ENCODE measurements at regions not wholly inside any gene's neighbourhood (a gene's known extent, or its start where the extent isn't known, plus 50 kb on each side); places are given as distances from the start of the nearest gene placed in this dataset.
"Not testable (repeated sequence)": the region's sequence is repeated elsewhere in the genome, so short reads cannot be mapped to it uniquely, and the experiment has no call there.

DNA sequence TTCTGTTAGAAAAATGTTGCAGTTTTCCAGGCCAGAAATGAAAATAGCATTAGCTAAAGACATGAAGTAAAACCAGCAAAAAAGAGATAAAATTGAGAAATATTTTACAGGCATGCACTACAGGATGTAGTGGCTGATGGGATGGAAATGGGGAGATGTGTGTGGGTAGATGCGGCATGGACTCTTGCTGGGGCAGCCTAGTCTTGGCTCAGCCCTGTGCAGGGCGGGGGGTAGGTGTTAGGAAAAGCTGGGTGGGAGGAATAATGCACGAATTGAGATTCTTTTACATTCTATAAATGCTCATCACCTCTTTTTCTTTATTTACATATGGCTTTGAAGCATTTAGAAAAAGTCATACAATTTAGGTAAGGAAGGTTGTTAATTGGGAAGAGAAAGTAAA, 334.2 kb downstream of the NUP35 start:
- DNase-seq (ENCODE audit: low spot score): no peak

DNA sequence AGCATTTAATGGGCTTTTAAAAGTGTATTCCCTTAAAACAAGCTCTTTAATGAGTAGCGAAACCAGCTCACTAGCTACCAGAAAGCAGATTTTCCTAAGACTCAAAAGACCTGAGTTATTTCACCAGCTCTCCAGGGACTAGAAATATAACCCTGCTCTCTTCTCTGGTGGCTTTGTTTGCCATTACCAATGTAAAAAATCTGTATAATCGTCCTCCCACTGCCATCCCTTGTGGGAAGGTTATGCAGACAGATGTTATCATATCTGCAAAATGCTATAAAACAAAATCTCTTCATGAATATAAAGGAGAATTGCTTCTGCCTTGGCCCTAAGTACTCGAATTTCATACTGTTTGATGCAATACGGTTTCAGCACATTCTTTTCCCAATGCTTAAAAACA, 335.2 kb downstream of the NUP35 start:
- peak; percentile 19 for DNase-seq (ENCODE audit: low spot score)

DNA sequence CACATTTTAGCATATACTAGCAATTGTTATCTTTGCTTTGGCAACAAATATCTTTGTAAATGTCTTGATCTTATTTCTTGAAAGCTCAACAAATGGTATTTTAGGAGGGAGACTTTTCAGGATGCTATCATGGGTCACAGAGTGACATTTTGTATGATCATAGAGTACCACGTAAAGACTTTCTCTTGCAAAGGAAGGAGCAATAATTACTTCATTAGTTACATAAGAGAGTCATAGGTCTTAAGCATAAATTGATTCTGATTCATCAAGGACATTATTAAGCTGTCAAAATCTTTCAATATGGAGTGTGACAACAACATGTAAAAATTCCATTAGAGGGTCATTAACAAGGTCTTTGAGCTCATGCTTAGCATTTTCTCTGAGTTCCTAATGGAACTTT, 339.6 kb downstream of the NUP35 start:
- no peak for DNase-seq (ENCODE audit: low spot score)

DNA sequence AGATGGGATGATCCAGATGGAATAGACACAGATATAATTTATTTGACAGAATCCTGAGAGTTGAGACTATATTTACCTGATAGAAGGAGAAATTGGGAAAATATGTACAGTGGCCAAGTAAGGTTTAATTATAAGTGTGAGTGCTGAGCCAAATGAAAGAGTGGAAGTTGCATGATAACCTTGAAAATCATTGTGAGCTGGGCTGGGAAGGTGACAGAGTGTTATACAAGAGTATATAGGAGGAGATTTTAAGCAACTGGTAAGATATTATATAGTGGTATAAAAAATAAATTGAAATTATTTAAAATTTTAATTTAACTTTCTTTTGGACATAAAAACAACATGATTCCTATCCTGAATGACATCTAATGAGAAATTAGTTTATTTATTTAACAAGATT, 340.8 kb downstream of the NUP35 start:
- no peak for DNase-seq (ENCODE audit: low spot score)

DNA sequence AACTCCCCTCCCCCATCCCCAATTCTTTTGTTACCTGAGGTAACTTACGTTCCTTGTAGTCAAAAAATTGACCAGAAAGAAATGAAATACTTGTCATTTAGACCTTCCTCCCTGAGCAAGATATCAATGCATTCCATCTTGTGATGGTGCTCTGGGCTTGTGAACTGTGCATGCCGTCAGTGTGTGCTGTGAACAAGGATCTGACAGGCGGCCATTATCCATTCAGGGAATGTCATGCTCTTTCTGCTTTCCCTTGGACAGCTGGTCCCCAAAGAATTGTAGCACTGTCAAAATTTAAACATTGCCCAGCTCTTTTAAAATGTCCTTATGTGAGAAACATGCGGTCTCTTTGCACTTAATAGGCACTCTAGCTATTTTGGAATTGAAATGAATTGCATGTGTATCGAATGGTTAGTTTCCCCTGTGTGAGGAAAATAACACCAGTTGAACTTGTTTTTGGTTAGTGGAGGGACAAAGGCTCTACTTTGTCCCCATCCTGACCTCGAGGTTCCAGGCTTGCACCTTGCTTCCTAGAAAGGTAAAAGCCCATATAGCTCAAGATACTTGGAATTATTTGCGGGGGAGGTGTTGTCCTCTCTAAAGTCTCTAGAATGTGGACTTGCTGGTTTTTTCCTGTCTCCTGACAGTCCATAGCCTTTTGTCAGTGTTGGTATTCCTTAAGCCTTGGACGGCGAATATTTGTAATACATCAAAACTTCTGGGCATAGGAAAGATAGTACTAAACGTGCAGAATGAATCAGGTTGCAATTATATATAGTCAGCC, 350.9 kb downstream of the NUP35 start:
- DNase-seq (ENCODE audit: low spot score): no peak

DNA sequence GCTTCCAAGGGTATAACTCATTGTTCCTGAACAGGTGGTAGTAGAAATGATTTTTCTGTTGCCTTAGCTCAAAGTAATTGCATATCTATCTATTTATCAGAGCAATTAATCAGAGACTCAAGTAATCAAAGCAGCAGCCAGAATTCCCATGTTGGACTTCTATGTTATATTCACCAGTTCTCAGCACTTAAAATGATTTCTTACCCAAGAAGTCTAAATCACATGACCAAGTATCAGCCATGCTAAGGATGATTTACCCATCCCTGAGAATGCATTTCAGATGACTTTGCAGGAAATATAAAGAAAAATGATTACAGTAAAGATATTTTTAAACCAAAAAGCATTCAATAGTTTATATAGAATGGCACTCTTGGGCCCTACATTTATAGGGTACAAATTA, 352.2 kb downstream of the NUP35 start:
- DNase-seq (ENCODE audit: low spot score): no peak

DNA sequence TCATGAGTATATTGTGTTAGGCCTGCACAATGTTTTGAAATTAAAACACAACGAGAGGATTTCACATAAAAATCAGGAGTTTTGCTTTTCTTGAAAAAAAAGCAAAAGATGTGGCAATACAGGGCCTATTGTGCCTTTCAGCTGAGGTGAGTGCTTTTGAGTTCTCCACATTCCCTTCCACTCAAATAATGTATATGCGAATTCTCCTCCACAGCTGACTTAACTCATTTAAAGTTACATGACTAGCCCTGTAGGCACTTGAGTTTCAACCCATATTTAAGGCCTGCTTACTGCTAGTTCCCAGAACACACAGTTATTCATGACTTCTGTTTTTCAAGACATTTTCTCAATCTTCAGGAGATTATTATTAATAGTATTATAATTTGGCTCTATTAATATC, 353.1 kb downstream of the NUP35 start:
- DNase-seq (ENCODE audit: low spot score): no peak

DNA sequence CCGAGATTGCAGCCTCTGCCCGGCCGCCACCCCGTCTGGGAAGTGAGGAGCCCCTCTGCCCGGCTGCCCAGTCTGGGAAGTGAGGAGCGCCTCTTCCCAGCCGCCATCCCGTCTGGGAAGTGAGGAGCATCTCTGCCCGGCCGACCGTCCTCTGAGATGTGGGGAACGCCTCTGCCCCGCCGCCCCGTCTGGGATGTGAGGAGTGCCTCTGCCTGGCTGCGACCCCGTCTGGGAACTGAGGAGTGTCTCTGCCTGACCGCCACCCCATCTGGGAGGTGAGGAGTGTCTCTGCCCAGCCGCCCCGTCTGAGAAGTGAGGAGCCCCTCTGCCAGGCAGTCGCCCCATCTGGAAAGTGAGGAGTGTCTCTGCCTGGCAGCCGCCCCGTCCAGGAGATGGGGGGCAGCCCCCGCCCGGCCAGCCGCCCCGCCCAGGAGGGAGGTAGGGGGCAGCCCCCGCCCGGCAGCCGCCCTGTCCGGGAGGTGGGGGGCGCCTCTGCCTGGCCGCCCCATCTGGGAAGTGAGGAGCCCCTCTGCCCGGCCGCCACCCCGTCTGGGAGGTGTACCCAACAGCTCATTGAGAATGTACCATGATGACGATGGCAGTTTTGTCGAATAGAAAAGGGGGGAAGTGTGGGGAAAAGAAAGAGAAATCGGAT, 354.8 kb downstream of the NUP35 start:
- not testable (repeated sequence) for DNase-seq (ENCODE audit: low spot score)

DNA sequence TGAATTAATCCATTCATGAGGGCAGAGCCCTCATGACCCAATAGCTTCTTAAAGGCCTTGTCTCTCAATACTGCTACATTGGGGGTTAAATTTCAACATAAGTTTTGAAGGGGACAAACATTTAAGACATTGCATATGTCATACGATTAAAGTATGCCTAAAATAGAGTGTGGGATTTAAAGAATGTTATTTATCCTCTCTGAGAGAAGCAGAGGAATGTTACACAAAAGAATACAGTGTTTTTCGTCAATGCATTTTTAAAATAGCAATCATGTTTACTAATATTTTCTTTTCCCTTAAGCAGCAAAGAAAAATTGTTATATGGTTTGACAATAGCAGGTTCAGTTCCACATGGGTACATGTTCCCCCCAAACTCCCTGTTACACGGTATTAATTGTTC, 363.1 kb downstream of the NUP35 start:
- no peak for DNase-seq (ENCODE audit: low spot score)

DNA sequence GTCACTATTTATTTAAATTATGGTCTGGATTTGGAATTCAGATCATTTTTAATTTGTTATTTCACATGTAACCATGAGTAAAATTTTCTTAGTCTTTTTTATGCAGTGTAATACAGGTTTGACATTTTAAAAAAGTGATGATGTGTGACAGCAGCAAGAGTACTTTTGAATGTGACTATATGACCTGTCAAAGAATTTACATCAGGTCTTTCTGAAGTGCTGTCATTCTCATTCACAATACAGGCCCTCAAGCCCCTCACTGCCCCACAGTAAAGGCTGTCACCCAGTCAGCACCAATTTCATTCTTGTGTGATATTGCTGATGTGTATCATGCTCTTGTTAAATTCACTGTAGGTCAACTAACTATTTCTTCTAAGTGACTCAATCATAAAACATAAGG, 364.2 kb downstream of the NUP35 start:
- DNase-seq (ENCODE audit: low spot score): no peak

DNA sequence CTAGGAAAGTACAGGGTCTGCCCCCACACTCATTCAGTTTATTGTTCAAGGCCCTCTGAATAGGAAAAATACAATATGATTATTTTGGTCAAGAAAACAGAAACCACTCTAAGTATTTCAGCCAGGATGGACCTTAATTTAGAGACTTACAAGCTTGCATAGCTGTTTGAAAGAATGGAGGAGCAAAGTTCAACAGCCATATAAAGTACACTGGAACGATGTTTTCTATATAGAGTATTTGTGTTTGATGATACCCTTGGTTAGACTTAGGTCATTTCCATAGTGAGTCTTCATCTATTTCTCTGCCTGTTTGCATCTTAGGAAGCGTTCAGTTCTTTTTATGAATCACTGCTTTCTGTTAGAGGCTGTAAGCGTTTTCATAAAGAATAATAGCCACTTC, 366.2 kb downstream of the NUP35 start:
- no peak for DNase-seq (ENCODE audit: low spot score)

DNA sequence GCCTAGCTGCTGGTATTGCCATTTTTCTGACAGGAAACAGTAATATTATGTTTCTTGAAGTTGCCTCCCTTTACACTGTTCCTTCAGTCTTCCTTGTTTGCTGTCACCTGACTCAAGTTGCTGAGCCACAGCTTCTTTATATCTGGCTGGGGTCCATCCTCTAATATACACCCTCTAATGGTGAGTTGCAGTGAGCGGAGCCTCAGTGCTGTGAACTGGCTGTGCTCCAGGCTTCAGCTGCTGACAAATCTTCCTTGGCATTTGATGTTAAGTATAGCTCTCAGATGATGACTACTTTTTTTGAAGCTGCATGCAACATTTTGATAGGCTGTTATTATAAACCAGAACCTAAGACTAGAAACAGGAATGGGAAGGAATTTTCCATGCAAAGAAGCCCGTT, 366.7 kb downstream of the NUP35 start:
- peak; percentile 86 for DNase-seq (ENCODE audit: low spot score)

DNA sequence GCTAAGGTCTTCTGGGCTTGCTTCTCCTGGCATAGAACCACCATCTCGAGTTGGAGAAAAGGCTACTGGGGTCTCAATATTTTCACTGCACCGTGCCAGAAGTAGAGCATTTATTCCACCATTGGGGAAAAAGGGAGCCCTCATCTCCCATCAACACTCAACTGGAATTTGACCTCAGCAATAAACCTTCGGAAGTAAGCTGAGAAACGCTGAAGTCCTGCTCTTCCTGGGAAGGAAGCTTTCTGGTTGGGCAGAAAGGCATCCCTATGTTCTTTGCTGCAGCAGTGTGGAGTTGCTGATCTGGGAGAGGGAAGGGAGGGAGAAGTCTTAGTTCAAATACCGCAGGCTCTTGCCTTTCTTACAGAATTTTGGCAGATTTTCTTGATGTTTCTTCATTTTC, 368.8 kb downstream of the NUP35 start:
- DNase-seq (ENCODE audit: low spot score): no peak

DNA sequence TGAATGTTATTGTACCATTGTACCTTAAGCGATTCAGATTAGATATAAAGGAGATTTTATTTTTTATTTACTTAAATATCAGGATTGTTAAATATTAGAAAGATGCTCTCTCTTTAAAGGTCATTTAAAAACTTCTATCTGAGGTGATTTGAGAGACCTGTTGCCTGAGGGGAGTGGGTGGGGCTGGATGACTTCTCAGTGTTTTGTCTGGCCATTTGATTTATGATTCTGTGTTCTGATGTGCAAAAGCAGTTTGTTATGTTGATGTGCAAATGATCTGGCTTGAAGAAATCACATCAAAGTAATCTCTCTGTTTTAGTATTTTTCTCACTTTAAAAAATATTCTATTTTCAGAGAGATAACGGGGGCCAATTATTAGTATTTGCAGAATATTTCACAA, 370.8 kb downstream of the NUP35 start:
- no peak for DNase-seq (ENCODE audit: low spot score)

DNA sequence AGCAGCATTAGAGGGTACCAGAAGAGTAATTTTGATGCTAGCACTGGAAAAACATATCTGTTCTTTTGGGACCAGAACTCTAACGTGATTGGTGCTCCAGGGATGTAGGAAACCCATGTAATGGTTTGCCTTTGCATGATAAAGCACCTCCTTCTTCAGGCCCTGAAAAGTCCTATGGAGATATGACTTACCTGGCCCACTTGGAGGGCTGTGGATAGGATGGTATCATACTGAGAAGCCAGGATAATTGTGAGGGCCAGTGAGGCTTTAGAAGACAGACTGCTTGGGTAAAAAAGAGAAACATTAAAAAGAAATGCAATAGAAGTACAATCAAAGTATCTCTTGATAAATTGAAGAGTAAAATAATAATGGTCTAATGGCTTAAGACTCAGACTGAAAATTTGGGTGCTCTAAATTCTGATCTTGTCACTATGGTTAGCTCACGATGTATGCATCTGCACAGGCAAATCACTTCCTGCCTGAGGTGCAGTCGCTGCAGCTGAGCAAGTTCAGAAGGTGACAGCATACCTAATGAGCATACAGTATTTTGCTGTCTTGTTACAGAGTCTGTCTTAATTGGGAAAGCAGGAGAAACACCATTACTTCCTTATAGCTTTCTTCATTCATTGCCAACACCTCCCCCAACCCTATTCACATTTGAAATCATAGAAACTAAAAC, 371.5 kb downstream of the NUP35 start:
- no peak for DNase-seq (ENCODE audit: low spot score)

DNA sequence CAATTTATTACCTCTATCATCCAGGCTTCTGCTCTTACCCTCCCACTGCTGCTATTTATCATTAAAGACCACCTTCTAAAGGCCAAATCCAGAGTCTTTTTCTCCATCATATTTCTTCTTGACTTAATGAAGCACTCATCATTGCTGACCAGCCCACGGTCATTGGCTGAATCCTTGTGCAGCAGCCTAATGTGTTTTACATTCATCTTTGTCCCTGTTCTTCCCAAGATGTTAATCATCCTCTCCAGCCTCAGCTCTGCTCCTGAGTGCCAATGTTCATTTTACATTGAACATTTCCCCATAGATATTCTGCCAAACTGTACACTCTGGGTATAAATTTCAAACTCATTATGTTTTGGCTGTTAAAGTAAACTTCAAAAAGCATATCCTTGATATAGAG, 373.6 kb downstream of the NUP35 start:
- no peak for DNase-seq (ENCODE audit: low spot score)

DNA sequence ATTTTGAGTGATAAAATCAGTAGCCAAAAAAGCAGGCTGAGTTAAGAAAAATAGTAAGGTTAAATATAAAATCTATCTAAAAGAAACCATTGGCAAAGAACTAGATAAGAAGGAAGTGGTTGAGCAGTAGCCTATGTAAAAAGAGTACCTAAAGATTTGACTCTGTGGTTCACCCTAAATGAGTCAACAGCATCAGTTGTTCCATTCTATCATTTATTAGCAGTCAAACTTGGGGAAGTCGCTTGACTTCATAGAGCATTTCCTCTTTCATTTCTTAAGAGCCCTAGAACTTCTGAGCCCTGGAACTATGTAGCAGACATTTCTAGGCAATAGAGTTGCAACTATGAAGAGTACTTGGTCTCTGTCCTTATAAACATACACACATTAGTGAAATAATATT, 381.7 kb downstream of the NUP35 start:
- no peak for DNase-seq (ENCODE audit: low spot score)

DNA sequence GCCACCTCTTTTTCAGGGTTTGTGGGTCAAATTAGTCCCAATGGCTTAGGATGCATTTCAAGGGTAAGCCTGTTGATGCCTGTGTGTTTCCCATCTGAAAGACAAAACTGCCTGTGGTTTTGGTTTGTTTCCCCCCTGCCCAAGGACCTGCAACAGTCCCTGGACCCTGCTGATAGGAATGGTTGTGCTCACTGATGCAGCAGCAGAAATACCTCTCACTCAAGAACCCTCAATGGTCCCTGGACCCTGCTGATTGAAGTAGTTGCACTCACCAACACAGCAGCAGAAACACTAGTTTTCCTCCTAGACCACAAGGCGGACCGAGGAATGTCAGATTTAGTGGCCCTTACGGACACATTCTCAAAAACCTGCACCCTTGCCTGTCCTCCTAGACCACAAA, 386.9 kb downstream of the NUP35 start:
- no peak for DNase-seq (ENCODE audit: low spot score)

DNA sequence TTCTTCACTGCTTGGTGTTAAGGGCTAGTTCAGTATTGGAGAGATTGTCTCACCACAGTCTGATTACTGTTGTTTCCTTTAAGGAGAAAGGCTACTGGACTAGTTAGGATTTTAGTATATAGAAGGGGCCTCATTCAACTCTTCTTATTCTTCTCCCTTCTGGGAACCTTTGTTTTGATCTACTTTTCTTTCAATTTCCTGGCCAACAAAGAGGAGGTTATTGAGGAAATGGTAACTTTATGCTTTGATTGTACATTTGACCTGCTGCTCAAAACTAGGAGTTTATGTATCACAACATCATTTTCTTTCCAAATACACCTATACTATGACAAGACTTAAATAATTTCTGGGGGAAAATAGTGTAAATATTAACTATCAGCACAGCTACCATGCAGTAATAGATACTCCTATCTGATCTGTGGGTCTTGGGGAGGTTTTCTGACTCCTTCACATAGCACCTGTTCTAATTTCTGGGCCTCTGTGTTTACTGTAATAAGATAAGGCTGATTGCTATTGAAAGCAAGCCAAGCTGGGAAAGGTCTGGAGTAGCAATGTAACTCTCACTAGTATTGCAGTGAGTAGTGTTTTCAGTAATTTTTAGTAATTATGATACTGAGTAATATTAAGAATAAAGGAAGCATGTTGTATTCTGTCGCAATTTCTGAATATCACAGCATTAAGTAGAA, 395.3 kb downstream of the NUP35 start:
- DNase-seq (ENCODE audit: low spot score): no peak

DNA sequence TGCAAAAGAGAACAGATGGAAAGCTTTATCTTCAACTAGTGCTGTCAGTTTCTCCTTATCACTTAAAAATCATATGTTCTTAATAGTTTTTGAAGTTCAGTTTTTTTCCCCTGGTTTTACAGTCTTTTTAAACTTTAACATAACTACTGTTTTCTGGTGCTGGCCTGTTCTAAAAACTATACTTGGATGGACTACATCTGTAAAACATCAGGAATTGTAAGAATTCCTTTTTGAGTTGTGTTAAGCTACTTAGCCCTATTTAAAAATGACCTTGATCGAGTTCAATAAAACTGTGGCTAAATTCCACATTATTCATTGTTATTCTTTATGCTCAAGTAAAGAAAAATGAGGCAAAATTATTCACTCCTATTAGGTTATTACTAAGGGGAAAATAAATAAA, 397.7 kb downstream of the NUP35 start:
- peak; percentile 15 for DNase-seq (ENCODE audit: low spot score)

DNA sequence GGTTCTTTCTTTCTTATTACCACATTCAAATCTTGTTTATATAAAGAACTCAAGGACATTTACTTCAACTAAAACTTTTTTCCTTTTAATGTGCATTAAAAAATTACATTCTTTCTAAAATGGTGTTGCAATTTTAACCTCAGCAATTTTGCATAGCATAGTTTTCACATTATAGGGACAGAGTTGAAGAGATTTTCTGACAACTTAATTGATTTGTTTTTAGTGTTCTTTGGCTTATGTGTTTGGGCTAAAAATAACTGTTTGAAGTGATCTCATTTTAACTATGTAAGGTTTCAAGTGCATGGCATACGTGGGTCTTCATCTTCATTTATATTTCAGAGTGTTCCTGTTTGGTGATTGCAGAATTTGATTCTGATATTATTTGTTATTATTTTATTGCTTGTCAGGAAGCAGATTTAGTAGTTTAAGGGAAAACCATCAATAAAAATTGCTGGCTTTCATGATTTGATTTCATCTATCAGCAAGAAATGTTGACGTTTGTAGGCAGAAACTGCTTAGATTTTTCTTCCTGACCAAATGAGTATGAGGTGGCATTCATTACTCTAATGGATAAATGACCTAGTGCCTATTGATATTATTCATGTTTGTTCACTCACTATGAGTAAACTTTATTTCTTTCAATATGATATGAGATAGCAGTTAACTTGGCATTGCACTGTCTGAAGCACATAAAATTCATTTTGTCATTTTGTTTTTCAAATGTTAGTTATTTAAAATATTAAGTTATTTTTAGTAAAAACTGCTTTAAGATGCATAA, 398.4 kb downstream of the NUP35 start:
- no peak for DNase-seq (ENCODE audit: low spot score)

Data from umbilical cord (tissue), 1 donor.